NCI-H1436 (cell line): ENCODE measurements at regions not wholly inside any gene's neighbourhood (a gene's known extent, or its start where the extent isn't known, plus 50 kb on each side); places are given as distances from the start of the nearest gene placed in this dataset.

Source experiments
- DNase-seq: peaks from one replicate; lab custom pipeline; 2025; lab: John Stamatoyannopoulos, UW

- no peak for DNase-seq
Observed at GRCh38 chr2:20539776-20540586, 93.1 kb downstream of the RHOB start.

DNA sequence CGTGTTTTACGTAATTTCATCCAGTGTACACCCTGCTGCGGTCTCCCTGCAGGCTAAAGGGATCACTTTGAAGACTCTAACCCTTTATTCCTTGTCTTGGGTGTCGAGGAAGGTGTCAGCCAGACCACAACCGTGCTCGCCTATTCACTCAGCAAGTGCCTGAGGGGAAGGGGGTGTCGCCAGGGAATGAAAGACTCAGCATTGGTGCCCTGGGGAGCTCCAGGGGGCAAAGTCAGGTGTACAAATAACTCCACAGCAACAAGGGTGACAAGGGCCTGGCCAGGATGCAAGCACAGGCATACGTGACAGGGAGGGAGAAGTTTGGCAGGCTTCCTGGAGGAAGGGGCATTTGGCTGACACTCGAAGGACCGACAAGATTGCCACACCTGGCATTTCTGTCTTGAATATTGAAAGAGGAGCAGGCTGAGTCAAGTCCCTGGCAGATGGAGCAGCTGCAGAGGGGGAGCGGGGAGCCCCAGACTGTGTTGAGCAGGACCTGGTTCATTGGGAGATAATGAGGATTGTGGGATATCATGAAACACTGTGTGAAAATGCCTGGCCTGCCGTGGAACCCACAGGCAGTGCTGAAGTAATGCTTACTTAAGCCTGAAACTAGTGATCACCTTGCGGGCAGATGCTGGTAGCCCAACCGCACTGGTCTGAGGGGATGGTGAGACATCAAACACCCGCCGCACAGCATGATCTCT lies 93.9 kb downstream of the RHOB start:
- DNase-seq, result no peak

GRCh38 chr2:20541294-20541640 lies 94.4 kb downstream of the RHOB start:
- no peak for DNase-seq

DNA sequence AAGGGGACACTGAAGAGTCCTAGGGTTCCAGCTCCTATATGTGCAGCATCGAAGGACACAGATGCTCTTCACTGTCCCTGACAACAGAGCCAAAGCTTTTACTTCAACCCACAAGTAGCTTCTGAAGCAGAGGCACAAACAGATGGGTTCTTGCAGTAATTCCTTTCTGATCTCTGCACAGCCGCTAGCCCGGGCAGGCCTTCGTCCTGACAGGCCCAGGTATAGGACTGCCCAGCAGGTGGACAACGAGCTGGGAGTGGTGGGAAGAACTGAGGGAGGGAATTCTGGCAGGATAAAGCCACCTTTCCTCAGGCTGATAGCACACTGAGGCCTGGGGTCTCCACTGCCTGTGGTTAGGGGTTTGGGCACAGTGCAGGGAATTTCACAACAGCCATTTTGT lies 94.8 kb downstream of the RHOB start:
- DNase-seq, result no peak

- DNase-seq, result no peak
Observed at GRCh38 chr2:20542269-20542668, 95.4 kb downstream of the RHOB start.

DNA sequence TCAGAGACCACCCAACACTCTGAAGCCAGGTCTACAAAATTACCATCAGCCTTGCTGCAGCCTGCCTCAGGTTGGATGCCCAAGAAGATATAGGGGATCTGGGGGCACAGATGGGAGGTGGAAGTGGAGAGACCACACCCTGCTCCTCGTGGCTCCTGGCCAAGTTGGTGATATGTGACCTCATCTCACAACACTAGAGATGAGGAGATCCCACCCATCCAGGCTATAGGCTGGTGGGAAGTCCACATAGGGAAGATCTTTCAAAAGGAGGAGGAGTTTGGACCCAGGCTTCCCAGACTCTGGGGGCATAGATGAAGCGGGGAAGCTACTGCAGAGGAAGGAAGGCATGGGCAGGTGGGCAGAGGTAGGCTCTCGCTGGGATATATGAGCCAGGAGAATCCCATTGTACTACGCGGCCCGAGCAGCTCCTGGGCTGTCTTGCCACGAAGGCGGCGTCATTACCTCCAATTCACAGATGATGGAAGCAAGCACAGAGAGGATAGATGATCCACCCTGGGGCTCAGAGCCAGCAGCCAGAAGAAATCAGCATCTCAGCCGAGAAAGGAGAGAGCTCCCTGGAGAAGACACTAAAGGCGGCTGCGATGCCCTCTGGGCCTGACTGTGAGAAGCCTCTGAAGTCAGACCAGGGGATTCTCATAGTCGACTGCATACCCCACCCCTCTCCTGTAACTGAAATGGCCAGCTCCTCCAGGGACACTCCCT lies 96.0 kb downstream of the RHOB start:
- DNase-seq, result no peak

DNA sequence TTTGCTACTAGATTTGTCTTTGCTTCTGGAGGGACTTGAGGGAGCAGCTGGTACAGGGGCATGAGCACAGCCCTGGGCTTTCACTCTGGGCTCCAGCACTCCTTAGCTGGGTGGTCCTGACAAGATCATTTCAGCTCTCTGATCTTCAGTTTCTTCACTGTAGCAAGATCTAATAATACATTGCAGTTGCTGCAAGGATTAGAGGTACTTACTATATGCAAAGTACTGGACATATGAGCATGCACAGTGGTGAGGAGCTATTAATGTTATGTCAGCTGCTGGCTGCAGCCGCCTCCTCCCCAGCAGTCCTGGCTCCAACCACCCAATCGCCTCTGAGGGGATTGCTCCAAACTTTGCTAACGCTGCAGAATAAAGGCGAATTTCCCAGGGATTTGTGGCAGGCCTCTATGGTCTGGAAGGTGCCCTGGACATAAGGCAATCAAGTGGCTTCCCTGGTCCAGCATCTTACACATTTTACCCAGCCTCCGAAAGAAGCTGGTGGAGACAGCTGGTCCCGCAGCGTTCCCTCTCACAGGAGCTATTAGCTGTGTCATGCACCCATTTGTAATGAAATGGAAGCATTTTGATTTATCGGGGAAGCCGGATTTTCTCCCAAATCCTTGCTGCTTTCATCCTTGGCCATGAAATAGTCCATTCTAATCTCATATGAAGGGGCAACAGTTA lies 96.7 kb downstream of the RHOB start:
- DNase-seq, result no peak

GRCh38 chr2:20544153-20544747 lies 97.4 kb downstream of the RHOB start:
- DNase-seq, result no peak

GRCh38 chr2:20549144-20549543 lies 101.8 kb downstream of the HS1BP3 start:
- DNase-seq, result no peak

GRCh38 chr2:20549691-20550348 lies 101.1 kb downstream of the HS1BP3 start:
- no peak for DNase-seq

GRCh38 chr2:20551260-20551944 lies 99.5 kb downstream of the HS1BP3 start:
- no peak for DNase-seq

DNA sequence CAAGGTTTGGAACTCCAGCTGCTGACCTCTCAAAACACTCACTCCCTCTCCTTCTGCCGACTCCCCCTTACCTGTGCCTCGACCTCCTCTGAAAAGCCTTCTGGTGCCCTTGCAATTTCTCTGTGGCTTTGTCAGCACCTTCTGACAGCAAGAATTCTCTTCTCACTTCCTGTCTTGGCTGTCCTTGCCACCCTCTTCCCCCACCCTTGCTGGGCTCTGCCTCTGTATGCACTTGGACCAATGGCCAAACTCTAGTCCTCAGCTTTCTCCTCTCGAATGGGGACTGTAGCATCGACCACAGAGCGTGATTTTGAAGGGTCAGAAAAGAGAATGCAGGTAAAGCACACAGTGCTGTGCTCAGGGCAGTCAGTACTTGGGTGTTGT lies 99.0 kb downstream of the HS1BP3 start:
- DNase-seq, result no peak

GRCh38 chr2:20552847-20553246 lies 98.1 kb downstream of the HS1BP3 start:
- no peak for DNase-seq

GRCh38 chr2:20553580-20553979 lies 97.3 kb downstream of the HS1BP3 start:
- DNase-seq, result no peak

DNA sequence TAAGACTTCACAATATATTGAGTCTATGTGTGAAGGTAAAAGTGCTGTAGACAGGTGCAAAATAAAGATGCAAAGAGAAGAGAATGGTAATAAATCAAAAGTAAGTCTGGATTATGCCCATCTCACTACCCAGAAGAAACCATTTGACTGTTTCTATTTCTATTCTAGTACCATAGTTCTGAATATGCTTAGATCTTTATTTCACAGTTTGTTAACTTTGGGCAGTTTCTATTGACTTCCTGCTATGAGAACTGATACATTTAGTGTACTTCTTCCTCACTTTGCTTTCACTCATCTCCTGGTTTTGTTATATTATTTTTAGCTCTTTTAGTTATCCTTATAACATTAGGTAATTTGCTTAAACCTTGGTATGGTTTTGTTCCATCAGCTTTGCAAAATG lies 94.9 kb downstream of the HS1BP3 start:
- no peak for DNase-seq

- no peak for DNase-seq
Observed at GRCh38 chr2:20556756-20557155, 94.1 kb downstream of the HS1BP3 start.

DNA sequence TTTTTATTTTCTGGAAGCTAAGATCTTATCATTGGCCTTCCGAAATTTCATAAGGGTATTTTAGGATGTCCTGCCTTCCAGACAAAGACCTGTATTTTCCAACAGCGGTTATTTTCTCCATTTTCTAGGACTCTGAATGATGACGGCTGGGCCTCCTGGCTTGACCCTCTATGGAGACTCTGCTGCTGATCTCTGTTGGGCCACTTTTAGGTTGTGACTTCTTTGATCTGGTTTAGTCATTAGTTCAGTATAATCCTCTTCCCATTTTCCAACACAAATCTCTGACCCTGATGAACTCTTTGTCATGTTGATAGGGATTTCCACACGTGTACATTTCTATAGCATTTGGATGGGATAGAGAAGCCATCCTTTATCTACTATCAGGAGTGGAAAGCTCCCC lies 93.7 kb downstream of the HS1BP3 start:
- DNase-seq, result no peak

GRCh38 chr2:20557635-20558034 lies 93.3 kb downstream of the HS1BP3 start:
- DNase-seq, result no peak

GRCh38 chr2:20558391-20559150 lies 92.3 kb downstream of the HS1BP3 start:
- no peak for DNase-seq

DNA sequence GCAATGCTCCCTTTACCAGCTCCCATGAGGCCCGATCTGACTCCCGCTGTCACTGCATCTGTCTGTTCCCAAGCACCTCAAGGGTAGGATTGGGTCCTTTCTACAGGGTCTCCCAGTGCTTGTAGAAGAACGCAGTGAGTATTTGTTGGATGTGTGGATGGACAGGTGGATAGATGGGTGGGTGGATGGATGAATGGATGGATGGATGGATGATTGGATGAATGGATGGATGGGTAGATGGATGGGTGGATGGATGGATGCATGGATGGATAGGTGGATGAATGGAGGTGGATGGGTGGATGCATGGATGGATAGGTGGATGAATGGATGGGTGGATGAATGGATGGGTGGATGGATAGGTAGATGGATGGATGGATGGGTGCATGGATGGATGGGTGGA lies 91.6 kb downstream of the HS1BP3 start:
- no peak for DNase-seq
